BLaER1 treated with 17β-estradiol and CSF1 and Interleukin-3, amounts not matched to agents 10 nM and 100 nM (cell line): ENCODE measurements at regions not wholly inside any gene's neighbourhood (a gene's known extent, or its start where the extent isn't known, plus 50 kb on each side); places are given as distances from the start of the nearest gene placed in this dataset.

Experiments
- H3K27ac ChIP-seq, 11 experiments: shearing (Covaris generic); formaldehyde crosslinking; 2 replicates each; pipeline ENCODE4 v1.8.1; 2022
- H3K27me3 ChIP-seq, 11 experiments: shearing (Covaris generic); formaldehyde crosslinking; 2 replicates each; pipeline ENCODE4 v1.8.1; 2022
- H3K36me3 ChIP-seq, 11 experiments: shearing (Covaris generic); formaldehyde crosslinking; 2 replicates each; pipeline ENCODE4 v1.8.1; 2022
- H3K4me1 ChIP-seq, 10 experiments: shearing (Covaris generic); formaldehyde crosslinking; 2 replicates each; pipeline ENCODE4 v1.8.1; 2022
- H3K4me2 ChIP-seq, 11 experiments: shearing (Covaris generic); formaldehyde crosslinking; 2 replicates each; pipeline ENCODE4 v1.8.1; 2022
- H3K4me3 ChIP-seq, 10 experiments: shearing (Covaris generic); formaldehyde crosslinking; 2 replicates each; pipeline ENCODE4 v1.8.1; 2022
- H3K9ac ChIP-seq, 11 experiments: shearing (Covaris generic); formaldehyde crosslinking; 2 replicates each; pipeline ENCODE4 v1.8.1; 2022
- H3K9me3 ChIP-seq, 11 experiments: shearing (Covaris generic); formaldehyde crosslinking; replicated peaks in 1 of 11; 2 replicates each; pipeline ENCODE4 v1.8.1; 2022
- H4K20me1 ChIP-seq, 11 experiments: shearing (Covaris generic); formaldehyde crosslinking; 2 replicates each; pipeline ENCODE4 v1.8.1; 2022
- Cebpa-rat ChIP-seq, 11 experiments: shearing (Covaris generic); IDR thresholded peaks; 2 replicates each; pipeline ENCODE4 v1.8.1; 2022

DNA sequence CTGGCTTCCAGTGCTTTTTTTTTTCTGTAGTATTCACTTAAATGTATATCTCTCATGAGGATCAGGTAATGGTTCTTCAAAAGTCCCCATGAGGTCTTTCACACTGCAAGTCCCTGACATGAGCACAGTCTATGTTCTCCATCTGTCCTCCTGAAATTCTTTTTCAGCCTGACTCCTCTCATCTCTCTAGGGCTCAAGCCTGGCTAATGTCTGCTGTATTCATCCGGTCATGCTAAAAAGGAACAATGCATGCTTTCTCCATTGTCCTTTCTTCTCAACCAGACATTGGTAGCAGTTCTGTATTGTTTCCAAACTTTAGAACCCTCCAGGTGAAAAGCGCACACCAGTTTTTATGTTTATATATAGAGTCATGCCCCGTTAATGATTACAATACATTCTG lies 368.3 kb upstream of the OLFM3 start:
- H3K9me3 ChIP-seq, result peaks cover 0 to 5% (median 0%) of the 10 kb centered on the region in 11 experiments; a peak in 1 of 22 replicates
- no peaks in the 10 kb centered on the region for H4K20me1 ChIP-seq
- H3K4me3 ChIP-seq, result no peak overlapping the region
- H3K4me1 ChIP-seq, result no peaks in the 10 kb centered on the region; a peak in 1 of 20 replicates
- no peaks in the 10 kb centered on the region for H3K27me3 ChIP-seq
- no peak overlapping the region for H3K4me2 ChIP-seq
- no peaks in the 10 kb centered on the region for H3K36me3 ChIP-seq
- TF ChIP-seq Cebpa-rat (IDR thresholded peaks at IDR 0.05), result no peak
- H3K27ac ChIP-seq, result no peak overlapping the region
- no peak overlapping the region for H3K9ac ChIP-seq

DNA sequence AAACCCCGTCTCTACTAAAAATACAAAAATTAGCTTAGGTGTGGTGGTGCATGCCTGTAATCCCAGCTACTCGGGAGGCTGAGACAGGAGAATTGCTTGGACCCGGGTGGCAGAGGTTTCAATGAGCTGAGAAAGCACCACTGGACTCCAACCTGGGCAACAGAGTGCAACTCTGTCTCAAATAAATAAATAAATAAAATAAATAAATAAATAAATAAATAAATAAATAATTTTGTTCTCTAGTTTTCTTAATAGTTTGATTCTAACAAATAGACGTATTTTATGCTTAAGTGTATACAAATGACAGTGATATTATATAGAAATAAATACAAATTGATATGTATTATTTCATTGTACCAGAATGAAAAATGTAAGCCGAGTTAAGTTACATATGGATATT lies 339.9 kb upstream of the OLFM3 start:
- Histone ChIP-seq H4K20me1 (no peaks in the 10 kb centered on the region), H3K27me3 (no peaks in the 10 kb centered on the region), H3K36me3 (no peaks in the 10 kb centered on the region), H3K4me1 (no peaks in the 10 kb centered on the region), H3K9me3 (no peaks in the 10 kb centered on the region), H3K4me3 (no peak overlapping the region), H3K4me2 (no peak overlapping the region), H3K27ac (no peak overlapping the region), H3K9ac (no peak overlapping the region)
- TF ChIP-seq Cebpa-rat (IDR thresholded peaks at IDR 0.05), result no peak

DNA sequence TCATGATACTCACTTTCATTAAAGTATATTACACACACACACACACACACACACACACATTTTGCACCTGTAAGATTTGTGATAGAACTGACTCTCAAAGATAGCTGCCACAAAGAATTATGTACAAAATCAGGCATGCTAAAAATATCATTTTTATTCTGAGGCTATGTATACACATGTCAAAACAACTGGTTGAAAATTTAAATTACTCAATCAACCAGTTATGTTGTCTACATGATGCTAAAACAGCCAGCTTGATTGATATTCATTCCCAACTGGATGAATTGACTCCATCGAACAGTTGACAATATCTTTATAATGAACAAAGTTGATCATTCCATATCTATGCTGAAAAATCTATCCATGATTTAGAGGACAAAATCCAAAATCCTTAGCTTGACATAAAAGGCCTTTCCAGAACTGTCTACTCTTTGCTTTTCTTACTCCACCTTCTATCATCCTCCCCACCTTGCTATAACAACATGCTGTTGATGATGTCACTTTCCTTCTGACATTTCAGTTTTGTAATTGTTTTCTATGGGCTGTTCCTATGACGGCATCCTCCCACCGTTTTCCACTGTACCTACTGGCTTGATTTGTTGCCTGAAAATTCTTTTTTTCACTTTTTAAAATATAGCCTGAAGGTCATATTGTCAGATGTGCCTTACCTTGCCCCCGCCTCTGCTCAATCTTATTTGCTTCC lies 321.5 kb upstream of the OLFM3 start:
- Histone ChIP-seq H3K36me3 (no peaks in the 10 kb centered on the region), H3K4me2 (no peak overlapping the region), H3K4me1 (no peaks in the 10 kb centered on the region), H3K27ac (no peak overlapping the region), H3K27me3 (no peaks in the 10 kb centered on the region), H3K9me3 (no peaks in the 10 kb centered on the region; a peak in 1 of 22 replicates), H3K9ac (no peak overlapping the region), H3K4me3 (no peak overlapping the region), H4K20me1 (no peaks in the 10 kb centered on the region)
- TF ChIP-seq Cebpa-rat (IDR thresholded peaks at IDR 0.05), result no peak

DNA sequence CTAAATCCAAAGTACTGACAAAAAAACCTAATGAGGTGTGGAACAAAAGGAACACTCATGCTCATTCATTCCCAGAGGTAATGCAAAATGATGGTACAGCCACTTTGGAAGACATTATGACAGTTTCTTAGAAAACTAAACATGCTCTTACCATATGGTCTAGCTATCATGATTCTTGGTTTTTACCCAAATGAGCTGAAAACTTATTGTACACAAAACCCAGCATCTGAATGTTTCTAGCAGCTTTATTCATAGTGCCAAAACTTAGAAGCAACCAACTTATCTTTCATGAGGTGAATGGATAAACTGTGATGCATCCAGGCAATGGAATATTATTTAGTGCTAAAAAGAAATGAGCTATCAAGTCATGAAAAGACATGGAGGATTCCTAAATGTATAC lies 318.4 kb upstream of the OLFM3 start:
- TF ChIP-seq Cebpa-rat (IDR thresholded peaks at IDR 0.05), result no peak
- H3K4me1 ChIP-seq, result no peaks in the 10 kb centered on the region
- H3K27ac ChIP-seq, result no peak overlapping the region
- no peaks in the 10 kb centered on the region for H3K27me3 ChIP-seq
- no peak overlapping the region for H3K4me2 ChIP-seq
- H4K20me1 ChIP-seq, result no peaks in the 10 kb centered on the region
- no peaks in the 10 kb centered on the region; a peak in 1 of 22 replicates for H3K9me3 ChIP-seq
- no peaks in the 10 kb centered on the region for H3K36me3 ChIP-seq
- no peak overlapping the region for H3K9ac ChIP-seq
- H3K4me3 ChIP-seq, result no peak overlapping the region

DNA sequence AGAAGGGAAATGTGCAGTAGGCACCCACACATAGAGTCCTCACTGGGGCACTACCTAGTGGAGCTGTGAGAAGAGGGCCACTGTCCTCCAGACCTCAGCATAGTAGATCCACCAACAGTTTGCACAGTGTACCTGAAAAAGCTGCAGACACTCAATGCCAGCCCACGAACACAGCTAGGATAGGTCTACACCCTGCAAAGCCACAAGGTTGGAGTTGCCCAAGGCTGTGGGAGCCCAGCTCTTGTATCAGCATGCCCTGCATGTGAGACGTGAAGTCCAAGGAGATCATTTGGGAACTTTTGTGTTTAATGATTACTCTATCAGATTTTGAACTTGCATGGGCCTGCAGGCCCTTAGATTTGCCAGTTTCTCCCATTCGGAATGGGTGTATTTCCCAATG lies 299.4 kb upstream of the OLFM3 start:
- Histone ChIP-seq H3K4me3 (no peak overlapping the region), H3K9me3 (peaks cover 0 to 7% (median 0%) of the 10 kb centered on the region in 11 experiments; a peak in 3 of 22 replicates), H3K4me1 (no peaks in the 10 kb centered on the region), H4K20me1 (no peaks in the 10 kb centered on the region), H3K27me3 (no peaks in the 10 kb centered on the region), H3K36me3 (no peaks in the 10 kb centered on the region), H3K9ac (no peak overlapping the region), H3K4me2 (no peak overlapping the region), H3K27ac (no peak overlapping the region)
- no peak for TF ChIP-seq Cebpa-rat (IDR thresholded peaks at IDR 0.05)

DNA sequence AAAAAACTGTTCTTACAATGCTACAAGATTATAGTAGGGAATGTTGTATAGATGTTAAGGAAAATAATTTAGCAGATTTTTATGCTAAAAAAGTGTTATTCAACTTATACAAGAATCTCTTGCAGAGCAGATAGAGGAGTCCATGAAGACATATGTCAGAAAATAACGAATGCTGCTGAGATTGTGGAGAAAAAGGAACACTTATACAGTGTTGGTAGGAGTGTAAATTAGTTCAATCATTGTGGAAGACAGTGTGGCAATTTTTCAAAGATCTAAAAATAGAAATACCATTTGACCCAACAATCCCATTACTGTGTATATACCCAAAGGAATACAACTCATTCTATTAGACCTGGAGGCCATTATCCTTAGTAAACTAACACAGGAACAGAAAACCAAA lies 286.2 kb upstream of the OLFM3 start:
- no peak for TF ChIP-seq Cebpa-rat (IDR thresholded peaks at IDR 0.05)
- H4K20me1 ChIP-seq, result no peaks in the 10 kb centered on the region

DNA sequence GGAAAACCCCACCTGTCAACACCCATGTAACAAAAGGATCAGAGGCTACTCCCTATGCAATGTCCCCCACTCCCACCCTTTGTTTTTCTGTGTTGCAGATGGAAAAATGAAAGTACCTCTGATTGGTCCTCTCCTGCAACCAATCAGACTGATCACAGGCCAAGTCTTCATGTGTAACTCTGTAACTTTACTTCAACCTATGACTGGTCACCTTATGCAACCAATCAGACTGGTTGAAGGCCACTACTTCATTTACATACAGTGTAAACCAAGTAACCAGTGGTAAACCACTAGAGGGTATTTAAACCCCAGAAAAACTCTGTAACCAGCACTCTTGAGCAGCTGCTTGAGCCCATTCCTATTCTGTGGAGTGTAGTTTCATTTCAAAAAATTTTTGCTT lies 266.3 kb upstream of the OLFM3 start:
- Histone ChIP-seq H3K4me1 (no peaks in the 10 kb centered on the region), H4K20me1 (no peaks in the 10 kb centered on the region), H3K9me3 (peaks cover 0 to 5% (median 0%) of the 10 kb centered on the region in 11 experiments; a peak in 2 of 22 replicates), H3K27me3 (no peaks in the 10 kb centered on the region), H3K27ac (no peak overlapping the region), H3K4me2 (no peak overlapping the region), H3K36me3 (no peaks in the 10 kb centered on the region), H3K4me3 (no peak overlapping the region), H3K9ac (no peak overlapping the region)
- no peak for TF ChIP-seq Cebpa-rat (IDR thresholded peaks at IDR 0.05)

More for the DNA sequence above, 286.2 kb upstream of the OLFM3 start:
- no peaks in the 10 kb centered on the region for H3K27me3 ChIP-seq
- H3K36me3 ChIP-seq, result no peaks in the 10 kb centered on the region
- no peak overlapping the region for H3K4me3 ChIP-seq
- H3K4me2 ChIP-seq, result no peak overlapping the region
- no peak overlapping the region for H3K9ac ChIP-seq
- no peak overlapping the region for H3K27ac ChIP-seq
- H3K9me3 ChIP-seq, result peaks cover 0 to 16% (median 8%) of the 10 kb centered on the region in 11 experiments; a peak in 8 of 22 replicates
- no peaks in the 10 kb centered on the region for H3K4me1 ChIP-seq

DNA sequence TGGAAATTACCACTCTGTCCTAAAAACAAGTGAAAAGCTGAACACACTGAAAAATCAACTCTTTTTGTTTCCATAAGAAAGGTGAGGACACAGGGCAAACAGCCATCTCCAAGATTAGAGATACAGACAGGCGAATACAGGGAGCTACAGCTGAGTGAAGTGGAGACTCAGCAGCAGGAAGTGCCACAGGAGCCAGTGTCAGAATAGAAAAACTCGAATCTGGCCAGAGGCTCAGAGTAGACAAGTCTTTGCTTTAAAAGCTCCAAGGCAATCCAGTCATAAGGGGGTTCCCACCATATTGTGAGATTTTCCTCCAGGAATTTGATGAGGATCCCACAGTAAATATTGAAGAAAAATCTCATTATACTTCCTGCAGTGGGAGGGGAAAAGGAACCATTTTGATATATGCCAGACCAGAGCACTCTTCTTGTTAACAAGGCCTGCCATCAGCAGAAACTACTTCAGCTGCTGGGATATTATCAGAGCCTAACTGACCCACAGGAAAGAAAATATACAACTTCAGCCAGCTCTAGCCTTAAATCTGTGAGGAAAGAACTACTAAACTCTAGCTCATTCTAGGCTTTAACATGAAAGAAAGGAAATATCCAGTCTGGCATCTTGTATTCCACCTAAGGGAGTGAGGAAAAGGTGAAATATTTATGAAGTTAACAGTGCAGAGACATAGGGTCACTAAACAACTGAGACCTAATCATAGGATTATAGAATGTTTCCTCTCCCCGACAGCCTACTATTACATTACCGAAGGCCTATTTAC lies 256.2 kb upstream of the OLFM3 start:
- Histone ChIP-seq H3K4me3 (no peak overlapping the region), H3K36me3 (no peaks in the 10 kb centered on the region), H3K9me3 (no peaks in the 10 kb centered on the region), H3K9ac (no peak overlapping the region), H3K27ac (no peak overlapping the region), H3K4me1 (no peaks in the 10 kb centered on the region), H3K4me2 (no peak overlapping the region), H3K27me3 (no peaks in the 10 kb centered on the region), H4K20me1 (no peaks in the 10 kb centered on the region)
- TF ChIP-seq Cebpa-rat (IDR thresholded peaks at IDR 0.05), result no peak

DNA sequence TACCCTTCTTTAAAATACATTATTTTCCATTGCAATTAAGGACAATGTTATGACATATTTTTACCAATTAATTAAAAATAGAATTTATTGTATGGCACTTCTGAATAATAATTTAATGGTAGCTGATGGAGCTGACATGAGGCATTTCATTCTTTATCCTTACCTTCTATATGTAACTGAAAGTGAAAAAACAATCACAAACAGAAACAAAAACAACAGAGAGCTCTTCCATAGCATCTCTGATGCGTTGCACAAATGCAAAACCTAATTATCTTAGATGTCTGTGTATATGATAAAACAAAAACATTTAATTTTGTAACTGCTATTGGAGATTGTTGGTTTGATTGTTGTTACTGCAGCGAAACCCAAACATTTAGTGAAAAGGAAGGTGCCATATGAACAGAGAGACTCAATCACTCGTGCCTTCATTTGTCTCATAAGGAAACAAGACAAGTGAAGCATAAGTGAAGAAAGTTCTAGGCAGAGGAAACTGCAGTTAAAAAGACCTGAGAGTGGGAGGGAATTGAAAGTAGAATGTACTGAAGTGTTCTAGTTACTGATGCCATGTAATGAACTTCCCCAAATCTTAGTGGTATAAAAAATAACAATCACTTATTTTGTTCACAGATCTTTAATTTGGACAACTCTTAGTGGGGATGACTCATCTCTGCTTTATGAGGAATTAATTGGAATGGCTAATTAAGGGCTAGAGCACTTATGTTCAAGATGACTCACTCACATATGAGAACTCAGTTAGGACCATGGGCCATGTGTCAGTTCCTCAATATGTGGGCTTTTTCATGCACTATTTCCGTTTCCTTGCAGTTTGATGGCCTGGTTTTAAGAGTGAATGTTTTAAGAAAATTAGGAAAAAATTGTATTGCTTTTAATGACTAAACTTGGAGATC lies 245.0 kb upstream of the OLFM3 start:
- no peak overlapping the region for H3K9ac ChIP-seq
- H3K27me3 ChIP-seq, result no peaks in the 10 kb centered on the region; a peak in 1 of 22 replicates
- peaks cover 0 to 15% (median 9%) of the 10 kb centered on the region in 10 experiments; a peak in 12 of 20 replicates for H3K4me1 ChIP-seq
- 0 out of 22 replicates have a peak overlapping the region, but pooled peaks of 1 of the 11 experiments have one; percentile 10 for H3K27ac ChIP-seq
- H3K4me2 ChIP-seq, result peak overlapping the region in 6 of 11 experiments; percentile 15 to 62 (median 26); a peak in 7 of 22 replicates
- H4K20me1 ChIP-seq, result no peaks in the 10 kb centered on the region
- no peak for TF ChIP-seq Cebpa-rat (IDR thresholded peaks at IDR 0.05)
- H3K4me3 ChIP-seq, result no peak overlapping the region
- H3K9me3 ChIP-seq, result no peaks in the 10 kb centered on the region
- H3K36me3 ChIP-seq, result no peaks in the 10 kb centered on the region
